ENCODE measurements at regions not wholly inside any gene's neighbourhood (a gene's known extent, or its start where the extent isn't known, plus 50 kb on each side); places are given as distances from the start of the nearest gene placed in this dataset.
"Not testable (repeated sequence)": the region's sequence is repeated elsewhere in the genome, so short reads cannot be mapped to it uniquely, and the experiment has no call there.

DNA sequence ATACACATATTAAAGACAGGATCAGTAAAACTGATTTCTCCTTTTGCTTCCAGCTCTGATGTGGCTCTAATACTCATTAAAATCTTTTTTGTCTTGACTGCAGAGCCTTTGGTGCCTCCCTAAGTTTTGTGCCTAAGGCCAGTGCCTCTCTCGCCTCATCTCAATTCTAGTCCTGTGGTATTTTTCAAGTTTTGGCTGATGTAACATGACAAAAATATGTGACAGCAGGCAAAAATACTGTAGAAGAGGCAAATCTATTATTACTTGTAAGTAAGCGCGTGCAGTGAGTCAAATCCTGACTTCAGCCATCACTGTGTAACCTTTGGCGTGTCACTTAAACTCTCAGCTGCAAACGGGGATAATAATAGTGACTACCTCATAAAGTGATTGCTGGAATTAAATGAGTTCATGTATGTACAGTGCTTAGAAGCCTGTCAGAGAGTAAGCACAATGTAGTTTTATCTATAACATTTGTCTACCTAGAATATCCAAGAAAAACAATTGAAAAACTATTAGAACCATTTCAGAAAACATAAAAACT, 74.0 kb downstream of the MAB21L3 start:
- Mint-ChIP-seq H3K27me3 (peaks cover 36% of the 10 kb centered on the region), H3K27ac (no peak overlapping the region), H3K4me1 (no peaks in the 10 kb centered on the region), H3K4me3 (no peak overlapping the region), H3K36me3 (ENCODE audit: low read depth) (no peaks in the 10 kb centered on the region), H3K9me3 (no peaks in the 10 kb centered on the region)
- intact Hi-C loops (cut with micrococcal nuclease): no loop called here
- no peak for DNase-seq

DNA sequence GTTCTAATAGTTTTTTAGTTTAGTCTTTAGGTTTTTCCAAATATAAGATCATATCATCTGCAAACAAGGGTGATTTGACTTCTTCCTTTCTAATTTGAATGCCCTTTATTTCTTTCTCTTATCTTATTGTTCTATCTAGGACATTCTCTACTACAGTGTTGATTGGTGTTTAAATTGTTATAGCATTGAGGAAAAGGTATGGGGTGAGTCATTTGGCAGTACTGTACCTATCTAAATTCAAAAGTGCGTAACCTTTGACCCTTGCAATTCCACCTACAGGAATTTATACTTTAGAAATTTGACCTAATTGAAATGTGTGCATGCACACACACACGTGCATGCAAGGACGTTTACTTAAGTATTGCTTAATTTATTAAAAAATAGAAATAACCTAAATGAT, 78.3 kb downstream of the MAB21L3 start:
- Mint-ChIP-seq H3K4me1 (no peaks in the 10 kb centered on the region), H3K27ac (no peak overlapping the region), H3K9me3 (no peaks in the 10 kb centered on the region), H3K27me3 (peaks cover 45% of the 10 kb centered on the region), H3K36me3 (ENCODE audit: low read depth) (no peaks in the 10 kb centered on the region), H3K4me3 (no peak overlapping the region)
- DNase-seq: no peak
- intact Hi-C loops (cut with micrococcal nuclease): no loop called here

DNA sequence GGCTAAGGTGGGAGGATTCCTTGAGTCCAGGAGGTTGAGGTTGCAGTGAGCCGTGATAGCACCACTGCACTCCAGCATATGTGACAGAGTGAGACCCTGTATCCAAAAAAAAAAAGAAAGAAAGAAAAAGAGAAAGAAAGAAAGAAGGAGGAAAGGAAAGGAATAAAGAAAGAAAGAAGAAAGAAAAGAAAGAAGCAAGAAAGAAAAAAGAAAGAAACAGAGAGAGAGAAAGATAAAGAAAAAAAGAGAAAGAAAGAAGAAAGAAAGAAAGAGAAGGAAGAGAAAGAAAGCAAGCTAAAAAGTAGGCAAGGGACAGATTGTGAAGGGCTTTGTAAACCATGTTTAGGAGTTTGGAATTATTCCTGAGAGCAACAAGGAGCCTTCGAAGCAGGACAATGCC, 80.1 kb downstream of the MAB21L3 start:
- H3K27me3 Mint-ChIP-seq: peaks cover 35% of the 10 kb centered on the region
- intact Hi-C loops (cut with micrococcal nuclease): no loop called here
- no peak overlapping the region for H3K4me3 Mint-ChIP-seq
- H3K4me1 Mint-ChIP-seq: no peaks in the 10 kb centered on the region
- no peak overlapping the region for H3K27ac Mint-ChIP-seq
- no peaks in the 10 kb centered on the region for H3K36me3 Mint-ChIP-seq (ENCODE audit: low read depth)
- no peak for DNase-seq
- no peaks in the 10 kb centered on the region for H3K9me3 Mint-ChIP-seq

DNA sequence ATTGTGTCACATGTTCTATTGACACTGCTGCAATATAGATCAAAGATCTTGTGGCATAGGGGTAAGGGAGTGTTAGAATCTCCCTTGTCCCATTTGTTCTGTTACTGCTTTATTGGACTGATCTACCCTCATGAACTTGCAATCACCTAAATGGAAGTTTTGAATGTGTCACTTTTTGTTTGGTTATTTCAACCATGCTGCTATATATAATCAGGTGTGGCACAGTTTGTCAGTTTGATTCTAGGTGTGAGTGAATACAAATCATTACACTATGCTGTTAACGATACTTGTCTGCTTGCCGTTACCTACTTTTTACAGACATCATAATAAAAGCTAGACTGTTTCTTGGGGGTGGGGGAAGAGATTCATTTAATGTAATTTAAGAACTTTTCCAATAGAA, 82.6 kb downstream of the MAB21L3 start:
- Mint-ChIP-seq H3K27me3 (peaks cover 27% of the 10 kb centered on the region), H3K4me3 (no peak overlapping the region), H3K9me3 (no peaks in the 10 kb centered on the region), H3K27ac (no peak overlapping the region), H3K36me3 (ENCODE audit: low read depth) (no peaks in the 10 kb centered on the region), H3K4me1 (no peaks in the 10 kb centered on the region)
- DNase-seq: no peak
- intact Hi-C loops (cut with micrococcal nuclease): no loop called here

DNA sequence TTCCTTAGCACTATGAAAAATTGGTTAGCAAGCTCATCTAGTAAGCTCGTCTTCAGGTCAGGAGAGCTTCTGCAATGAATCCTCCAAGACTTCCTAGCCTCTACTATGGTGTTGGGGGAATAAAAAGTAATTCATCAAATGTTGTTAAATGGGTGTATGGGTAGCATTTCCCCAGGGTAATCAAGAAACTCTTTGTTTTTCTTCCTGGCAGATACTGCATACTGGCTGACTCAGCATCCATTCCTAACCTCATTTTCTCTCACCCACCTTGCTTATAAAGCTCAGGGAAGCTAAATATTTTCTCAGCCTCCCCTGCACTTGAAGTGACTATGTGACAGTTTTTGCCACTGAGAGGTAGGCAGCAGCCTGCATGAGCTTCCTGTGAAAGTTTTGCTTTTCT, 83.4 kb downstream of the MAB21L3 start:
- no peak overlapping the region for H3K27ac Mint-ChIP-seq
- no peaks in the 10 kb centered on the region for H3K9me3 Mint-ChIP-seq
- no peaks in the 10 kb centered on the region for H3K4me1 Mint-ChIP-seq
- no peak overlapping the region for H3K4me3 Mint-ChIP-seq
- intact Hi-C loops (cut with micrococcal nuclease): no loop called here
- peaks cover 25% of the 10 kb centered on the region for H3K27me3 Mint-ChIP-seq
- no peak for DNase-seq
- no peaks in the 10 kb centered on the region for H3K36me3 Mint-ChIP-seq (ENCODE audit: low read depth)

DNA sequence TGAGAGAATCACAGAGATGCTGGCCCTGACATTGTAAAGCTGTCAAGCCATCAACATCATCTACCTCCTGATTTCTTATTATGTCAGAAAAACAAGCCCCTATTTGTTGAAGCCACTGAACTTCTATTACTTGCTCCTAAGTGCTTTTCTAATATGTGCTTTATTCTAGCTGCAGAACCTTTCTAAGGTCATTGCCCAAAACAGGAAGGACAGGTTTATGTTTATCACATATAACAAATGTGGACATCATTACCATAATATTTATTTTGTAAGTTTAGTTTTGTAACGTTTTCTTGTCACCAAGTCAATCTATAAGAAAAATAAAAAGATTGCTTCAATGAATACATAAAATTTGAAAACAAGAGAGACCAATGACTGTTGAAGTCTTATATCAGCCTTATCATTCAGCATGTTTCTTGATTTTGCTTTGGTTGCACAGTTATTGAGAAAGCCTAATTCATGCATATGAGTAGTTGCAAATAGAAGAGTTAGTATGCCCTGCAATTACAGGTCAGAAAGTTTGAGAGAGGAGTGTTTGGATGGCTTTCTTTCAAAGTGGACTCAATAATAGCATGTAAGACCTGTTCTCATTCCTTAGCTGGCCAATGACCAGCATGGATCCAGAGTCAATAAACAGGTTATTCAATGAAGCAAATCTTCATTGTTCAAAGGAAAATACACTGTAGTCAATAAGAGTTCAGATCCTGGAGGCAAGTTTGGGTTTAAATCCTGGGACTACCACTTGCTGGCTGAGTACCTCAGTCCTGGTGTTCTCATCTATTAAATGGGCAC, 84.1 kb downstream of the MAB21L3 start:
- DNase-seq: no peak
- no peak overlapping the region for H3K4me3 Mint-ChIP-seq
- no peaks in the 10 kb centered on the region for H3K36me3 Mint-ChIP-seq (ENCODE audit: low read depth)
- intact Hi-C loops (cut with micrococcal nuclease): no loop called here
- no peaks in the 10 kb centered on the region for H3K9me3 Mint-ChIP-seq
- H3K27ac Mint-ChIP-seq: no peak overlapping the region
- no peaks in the 10 kb centered on the region for H3K4me1 Mint-ChIP-seq
- peaks cover 26% of the 10 kb centered on the region for H3K27me3 Mint-ChIP-seq

DNA sequence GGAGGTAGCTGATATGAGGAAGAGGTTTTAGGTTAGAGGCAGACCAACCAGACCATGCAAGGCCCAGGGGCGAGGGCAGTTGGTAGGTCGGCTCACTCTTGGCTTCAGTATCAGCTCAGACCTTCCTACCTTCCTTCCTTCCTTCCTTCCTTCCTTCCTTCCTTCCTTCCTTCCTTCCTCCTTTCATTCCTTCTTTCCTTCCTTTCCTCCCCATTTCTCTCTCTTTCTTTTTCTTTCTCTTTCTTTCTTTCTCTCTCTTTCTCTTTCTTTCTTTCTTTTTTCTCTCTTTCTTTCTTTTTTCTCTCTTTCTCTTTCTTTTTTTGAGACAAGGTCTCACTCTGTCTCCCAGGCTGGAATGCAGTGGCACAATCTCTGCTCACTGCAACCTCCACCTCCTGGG, 89.1 kb downstream of the MAB21L3 start:
- H3K4me1 Mint-ChIP-seq; H3K4me3 Mint-ChIP-seq; DNase-seq; H3K9me3 Mint-ChIP-seq; H3K27ac Mint-ChIP-seq; intact Hi-C loops (cut with micrococcal nuclease); H3K36me3 Mint-ChIP-seq (ENCODE audit: low read depth): not testable (repeated sequence)
- H3K27me3 Mint-ChIP-seq: peaks cover 17% of the 10 kb centered on the region

DNA sequence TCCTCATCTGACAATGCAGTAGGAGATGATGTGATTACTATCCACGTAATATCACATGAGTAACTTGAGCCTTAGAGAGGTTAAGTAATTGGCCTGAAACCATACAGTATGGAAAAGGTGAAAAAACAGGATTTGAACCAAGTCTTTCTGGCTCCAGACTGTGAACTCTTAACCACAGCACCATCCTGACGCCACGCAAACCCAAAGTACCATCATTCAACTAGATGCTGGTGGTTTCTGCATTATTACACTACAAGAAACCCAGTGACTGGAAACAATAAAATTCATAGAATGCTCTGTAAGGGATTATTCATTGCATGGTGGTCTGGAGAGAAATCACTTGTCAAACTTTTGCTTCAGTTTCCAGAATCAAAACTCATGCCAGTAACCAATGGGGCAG, 90.7 kb downstream of the MAB21L3 start:
- no peak overlapping the region for H3K4me3 Mint-ChIP-seq
- no peak overlapping the region for H3K27ac Mint-ChIP-seq
- no peaks in the 10 kb centered on the region for H3K4me1 Mint-ChIP-seq
- H3K9me3 Mint-ChIP-seq: no peaks in the 10 kb centered on the region
- H3K27me3 Mint-ChIP-seq: peaks cover 17% of the 10 kb centered on the region
- DNase-seq: no peak
- H3K36me3 Mint-ChIP-seq (ENCODE audit: low read depth): no peaks in the 10 kb centered on the region
- intact Hi-C loops (cut with micrococcal nuclease): no loop called here

DNA sequence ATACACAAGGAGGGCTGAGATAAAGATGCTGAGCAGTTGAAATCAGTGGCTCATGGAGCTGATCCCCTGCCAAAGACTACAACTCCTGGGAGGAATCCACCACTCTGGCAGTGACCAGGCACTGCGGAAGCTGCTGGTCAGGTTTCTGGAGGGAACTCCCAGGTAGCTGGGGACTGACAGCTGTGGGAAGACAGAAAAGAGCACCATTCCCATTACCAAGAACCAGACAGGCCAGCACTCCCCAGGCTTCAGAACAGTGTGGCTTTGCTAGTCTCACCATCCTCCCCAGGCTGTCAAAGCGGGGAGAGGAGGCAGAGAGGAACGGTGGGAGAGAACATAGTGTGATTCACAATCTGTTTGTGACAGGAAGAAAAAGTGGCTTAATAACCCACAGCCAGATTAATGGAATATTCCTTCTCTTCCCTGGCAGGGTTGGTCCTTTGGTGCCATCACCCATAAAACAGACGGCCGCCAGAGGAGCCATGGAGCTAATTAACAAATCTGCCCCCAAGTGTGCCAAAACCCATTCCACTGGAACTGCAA, 92.1 kb downstream of the MAB21L3 start:
- no peaks in the 10 kb centered on the region for H3K9me3 Mint-ChIP-seq
- no peaks in the 10 kb centered on the region for H3K36me3 Mint-ChIP-seq (ENCODE audit: low read depth)
- no peaks in the 10 kb centered on the region for H3K4me1 Mint-ChIP-seq
- no peak overlapping the region for H3K4me3 Mint-ChIP-seq
- no peak overlapping the region for H3K27ac Mint-ChIP-seq
- H3K27me3 Mint-ChIP-seq: peaks cover 17% of the 10 kb centered on the region
- intact Hi-C loops (cut with micrococcal nuclease): no loop called here
- no peak for DNase-seq

DNA sequence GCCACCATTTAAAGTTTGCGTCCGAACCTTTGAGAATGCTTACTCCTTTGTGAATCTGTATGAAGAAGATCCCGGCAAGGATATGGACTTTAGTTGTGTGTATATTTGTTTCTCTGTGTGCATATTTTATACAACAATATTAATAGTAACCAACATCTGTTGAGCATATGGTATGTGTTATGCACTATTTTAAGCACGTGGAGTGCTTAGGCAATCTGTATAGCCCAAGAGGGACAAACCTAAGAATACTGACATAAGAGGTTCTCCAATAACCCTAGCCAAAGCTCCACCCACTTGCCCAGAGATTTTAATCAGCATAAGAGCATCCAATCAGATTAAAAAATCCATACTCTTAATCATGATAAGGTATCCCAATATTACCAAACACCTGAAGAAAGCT, 92.7 kb downstream of the MAB21L3 start:
- no peaks in the 10 kb centered on the region for H3K4me1 Mint-ChIP-seq
- no peak overlapping the region for H3K27ac Mint-ChIP-seq
- H3K27me3 Mint-ChIP-seq: peaks cover 17% of the 10 kb centered on the region
- H3K36me3 Mint-ChIP-seq (ENCODE audit: low read depth): no peaks in the 10 kb centered on the region
- no peak for DNase-seq
- H3K9me3 Mint-ChIP-seq: no peaks in the 10 kb centered on the region
- intact Hi-C loops (cut with micrococcal nuclease): no loop called here
- no peak overlapping the region for H3K4me3 Mint-ChIP-seq

DNA sequence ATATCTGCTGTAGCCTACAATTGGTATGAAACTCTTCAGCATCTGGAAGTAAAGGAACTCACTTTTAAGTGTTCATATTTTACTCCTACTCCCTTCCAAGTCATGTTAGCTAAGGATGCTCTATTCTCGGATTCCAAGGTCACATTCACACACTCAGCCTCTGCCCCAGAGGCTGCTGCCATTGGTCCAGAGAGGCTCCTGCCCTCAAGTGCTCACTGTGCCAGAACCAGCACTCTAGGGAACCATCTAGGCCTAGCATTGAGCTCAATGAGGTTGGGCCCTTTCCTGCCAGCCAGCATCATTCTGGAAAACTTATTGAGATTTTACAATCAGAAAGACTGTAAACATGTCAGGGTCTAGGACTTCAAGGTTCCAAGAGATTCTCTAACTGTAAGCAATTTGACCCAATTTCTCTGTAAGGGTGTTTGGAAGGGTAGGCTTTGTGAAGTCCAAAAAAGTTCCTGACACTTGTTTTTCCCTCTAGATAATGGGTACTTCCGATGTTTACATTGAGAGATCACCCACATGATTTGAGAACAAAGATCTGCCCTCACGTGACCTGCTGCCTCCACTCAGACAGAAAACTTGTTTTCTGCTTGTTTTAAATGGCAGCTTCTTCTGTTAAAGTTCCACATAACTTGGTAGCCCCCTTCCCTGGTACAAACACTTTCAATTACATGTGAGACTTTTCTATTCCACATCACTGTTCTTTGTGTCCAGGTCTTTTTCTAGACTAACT, 94.9 kb downstream of the MAB21L3 start:
- intact Hi-C loops (cut with micrococcal nuclease): no loop called here
- Mint-ChIP-seq H3K9me3 (no peaks in the 10 kb centered on the region), H3K4me1 (no peaks in the 10 kb centered on the region), H3K36me3 (ENCODE audit: low read depth) (no peaks in the 10 kb centered on the region), H3K4me3 (no peak overlapping the region), H3K27ac (no peak overlapping the region), H3K27me3 (peaks cover 12% of the 10 kb centered on the region)
- DNase-seq: no peak

DNA sequence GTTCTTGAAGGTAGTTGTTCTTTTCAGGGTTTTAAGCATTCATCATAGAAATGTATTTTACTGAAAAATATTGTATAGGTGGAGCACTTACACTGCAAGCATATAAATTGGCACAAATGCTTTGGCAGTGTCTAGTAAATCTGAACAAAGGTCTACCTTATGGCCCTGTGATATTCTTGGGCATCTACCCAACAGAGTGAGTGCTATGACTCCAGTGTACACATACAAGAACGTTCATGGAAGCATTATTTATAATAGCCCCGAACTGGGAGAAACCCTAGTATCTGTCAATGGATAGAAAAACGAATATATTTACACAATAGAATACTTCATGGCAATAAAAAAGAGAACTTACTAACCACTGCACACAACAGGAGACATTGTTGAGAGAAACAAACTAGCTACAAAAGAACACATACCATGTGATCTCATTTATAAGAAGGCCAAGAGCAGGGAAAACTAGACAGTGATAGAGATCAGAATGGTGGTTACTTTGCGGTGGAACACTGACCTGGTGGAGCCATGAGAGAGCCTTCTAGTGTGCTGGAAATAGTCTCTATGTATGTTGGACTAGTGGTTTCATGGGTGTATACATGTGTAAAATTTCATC, 96.0 kb downstream of the MAB21L3 start:
- Mint-ChIP-seq H3K27ac (no peak overlapping the region), H3K9me3 (no peaks in the 10 kb centered on the region), H3K4me1 (no peaks in the 10 kb centered on the region), H3K36me3 (ENCODE audit: low read depth) (no peaks in the 10 kb centered on the region), H3K4me3 (no peak overlapping the region), H3K27me3 (peaks cover 12% of the 10 kb centered on the region)
- no peak for DNase-seq
- intact Hi-C loops (cut with micrococcal nuclease): no loop called here

DNA sequence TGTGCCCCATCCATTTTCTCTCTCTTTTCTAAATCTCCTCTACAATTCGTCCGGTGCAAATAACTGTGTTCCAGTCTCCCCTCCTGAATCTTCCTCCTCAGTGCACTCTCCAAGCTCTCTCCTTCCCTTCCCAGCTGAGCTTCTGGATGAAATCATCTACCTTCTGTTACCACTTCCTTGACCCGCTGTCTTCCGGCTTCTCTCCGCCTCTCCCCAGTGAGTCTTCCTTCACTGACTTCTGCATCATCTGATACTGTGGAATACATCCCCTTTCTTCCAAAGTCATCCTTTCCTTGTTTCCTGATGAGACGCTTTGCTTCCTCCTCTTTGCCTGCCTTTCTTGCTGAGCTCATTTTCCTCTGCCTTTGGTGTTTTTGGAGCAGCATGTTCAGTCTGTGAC, 96.9 kb downstream of the MAB21L3 start:
- H3K4me1 Mint-ChIP-seq: no peaks in the 10 kb centered on the region
- H3K4me3 Mint-ChIP-seq: no peak overlapping the region
- no peaks in the 10 kb centered on the region for H3K9me3 Mint-ChIP-seq

DNA sequence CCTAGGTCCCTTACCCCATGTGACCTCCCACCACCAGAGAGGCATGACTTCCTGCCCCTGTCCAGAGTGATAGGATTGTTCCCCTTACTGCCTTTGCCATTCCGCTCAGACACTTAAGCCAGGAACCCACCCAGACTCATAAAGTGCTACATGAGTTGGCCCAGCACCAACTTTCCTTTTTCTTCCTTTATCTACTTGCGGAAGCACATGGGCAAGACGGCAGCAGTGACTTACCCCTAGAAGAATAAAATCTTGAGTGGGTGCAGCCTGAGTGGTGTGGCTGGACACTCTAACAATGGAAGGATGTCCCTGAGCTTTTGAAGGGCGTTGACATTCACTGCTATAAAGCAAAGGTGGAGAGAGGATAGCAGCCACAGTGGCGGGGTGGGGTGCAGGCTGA, 100.1 kb downstream of the MAB21L3 start:
- intact Hi-C loops (cut with micrococcal nuclease): no loop called here

More for the DNA sequence above, 96.9 kb downstream of the MAB21L3 start:
- no peaks in the 10 kb centered on the region for H3K36me3 Mint-ChIP-seq (ENCODE audit: low read depth)
- no peak overlapping the region for H3K27ac Mint-ChIP-seq
- intact Hi-C loops (cut with micrococcal nuclease): no loop called here
- DNase-seq: no peak
- H3K27me3 Mint-ChIP-seq: peaks cover 8% of the 10 kb centered on the region

More for the DNA sequence above, 100.1 kb downstream of the MAB21L3 start:
- Mint-ChIP-seq H3K9me3 (no peaks in the 10 kb centered on the region), H3K4me3 (no peak overlapping the region), H3K36me3 (ENCODE audit: low read depth) (no peaks in the 10 kb centered on the region), H3K27ac (no peak overlapping the region), H3K27me3 (peaks cover 3% of the 10 kb centered on the region), H3K4me1 (no peaks in the 10 kb centered on the region)
- DNase-seq: no peak

All from activated CD4-positive, alpha-beta T cell treated with anti-CD3 and anti-CD28 coated beads, Interleukin-2, amount 10 ng/mL, durations not matched to agents 24 days and 14 days (primary cell).